Esophagus muscularis mucosa (tissue), 4 donors: ENCODE measurements at regions not wholly inside any gene's neighbourhood (a gene's known extent, or its start where the extent isn't known, plus 50 kb on each side); places are given as distances from the start of the nearest gene placed in this dataset.

Experiments
- DNase-seq: peaks from one replicate; pipeline ENCODE4 v3.0.0-alpha.2; 2017; ENCODE audit errors: extremely low spot score
- H3K27ac ChIP-seq, 4 donors: fragments of 200-600 bp; sonication (generic); replicated peaks in 1 of 4; 1 replicate in 3 of 4; 2 replicates in 1 of 4; pipeline ENCODE4 v1.5.1; 2016 to 2019; ENCODE audit warnings: mild to moderate bottlenecking in 1 of 4
- H3K27me3 ChIP-seq, 4 donors: fragments of 200-600 bp; sonication (generic); one replicate each; pipeline versions ENCODE4 v1.5.1 to v1.6.0; 2016 to 2019
- H3K36me3 ChIP-seq, 4 donors: fragments of 200-600 bp; sonication (generic); one replicate each; pipeline ENCODE4 v1.5.1; 2016 to 2019
- H3K4me1 ChIP-seq, 4 donors: fragments of 200-600 bp; sonication (generic); one replicate each; pipeline ENCODE4 v1.5.1; 2016 to 2019
- H3K4me3 ChIP-seq, 4 donors: fragments of 200-600 bp; sonication (generic); 1 replicate in 2 of 4; 2 replicates in 2 of 4; pipeline ENCODE4 v1.5.1; 2016 to 2019; ENCODE audit warnings: mild to moderate bottlenecking in 4 of 4, moderate library complexity in 1 of 4
- H3K9me3 ChIP-seq, 4 donors: fragments of 200-600 bp; sonication (generic); 1 replicate in 3 of 4; 2 replicates in 1 of 4; pipeline ENCODE4 v1.5.1; 2016 to 2019
- EP300 ChIP-seq: sonication (generic); formaldehyde crosslinking; IDR thresholded peaks from one replicate; pipeline ENCODE4 v1.6.1; 2017; ENCODE audit warnings: antibody characterized with exemption
- POLR2A ChIP-seq: fragments of 450-650 bp; IDR thresholded peaks from one replicate; pipeline ENCODE4 v1.6.1; 2017; ENCODE audit warnings: antibody characterized with exemption, moderate library complexity, mild to moderate bottlenecking, low read depth
- POLR2AphosphoS5 ChIP-seq, 2 donors: sonication (generic); formaldehyde crosslinking; IDR thresholded peaks; one replicate each; pipeline ENCODE4 v1.6.1; 2017; ENCODE audit warnings: antibody characterized with exemption in 2 of 2
- WGBS: methylation state at CpG from one replicate; pipeline ENCODE4 v1.1.5; 2018; 5-methylcytosine and 5-hydroxymethylcytosine counted together
- intact Hi-C: fragments of 100-400 bp; cut with DNase I; formaldehyde crosslinking; loops from one replicate; pipeline ENCODE4 v1.15.1; 2023
- TF ChIP-seq, protein P1 (sequence below), 3 experiments: fragments of 200-600 bp in 2 of 3; fragments of 450-650 bp in 1 of 3; sonication (generic) in 2 of 3; IDR thresholded peaks; one replicate each; pipeline ENCODE4 v1.5.1; 2017 to 2019; ENCODE audit warnings: antibody characterized with exemption in 3 of 3, mild to moderate bottlenecking in 2 of 3, moderate library complexity in 1 of 3

DNA sequence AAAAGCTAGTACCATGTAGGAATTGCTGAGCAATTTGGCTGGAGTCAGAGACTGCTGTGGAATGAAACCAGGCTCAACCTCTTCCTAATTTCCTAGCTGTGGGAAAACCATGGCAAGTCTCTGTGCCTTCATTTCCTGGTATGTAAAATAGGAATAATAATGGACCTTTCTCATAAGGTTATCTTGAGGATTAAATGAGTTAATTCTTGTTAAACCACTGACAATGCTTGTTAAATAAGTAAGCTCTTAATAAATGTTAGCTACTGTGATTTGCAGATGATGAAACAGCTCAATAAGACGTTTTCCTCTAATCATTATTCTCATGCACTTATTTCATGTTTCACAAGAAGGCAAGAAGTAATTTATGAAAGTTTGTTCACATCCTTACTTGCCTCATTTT, 346.7 kb downstream of the RND3 start:
- intact Hi-C loops = no loop called here
- no peak overlapping the region for H3K4me3 ChIP-seq
- H3K27ac ChIP-seq = no peak overlapping the region
- 69% methylated on average over 1 of the region's 1 CpG for WGBS
- DNase-seq = no peak
- no peaks in the 10 kb centered on the region for H3K36me3 ChIP-seq
- no peaks in the 10 kb centered on the region for H3K27me3 ChIP-seq
- TF ChIP-seq POLR2A = no peak
- H3K4me1 ChIP-seq = no peaks in the 10 kb centered on the region
- no peaks in the 10 kb centered on the region for H3K9me3 ChIP-seq

DNA sequence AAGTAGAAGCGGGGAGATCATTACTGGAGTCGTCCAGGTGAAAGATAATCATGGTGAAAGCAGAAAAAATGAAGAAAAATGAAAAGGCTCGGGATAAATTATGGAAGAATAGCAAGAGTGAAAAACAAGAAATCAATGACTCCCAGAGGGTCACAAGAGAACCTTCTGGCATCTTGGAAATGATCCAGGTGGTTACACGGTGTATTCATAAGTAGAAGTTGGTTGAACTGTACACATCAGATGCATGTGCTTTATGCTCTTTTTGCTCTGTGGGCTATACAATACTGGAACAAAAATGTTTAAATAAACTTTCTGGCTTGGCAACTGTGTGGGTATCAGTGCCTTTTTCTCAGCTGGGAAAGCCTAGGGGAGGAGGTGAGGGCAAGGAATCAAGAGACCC, 348.9 kb downstream of the RND3 start:
- H3K36me3 ChIP-seq = no peaks in the 10 kb centered on the region
- intact Hi-C loops = no loop called here
- no peak for DNase-seq
- no peak overlapping the region for H3K27ac ChIP-seq
- WGBS = 87% methylated on average over 4 of the region's 4 CpGs
- no peaks in the 10 kb centered on the region for H3K27me3 ChIP-seq
- TF ChIP-seq POLR2AphosphoS5 (IDR thresholded peaks at IDR 0.05) (no peak), POLR2A (no peak), EP300 (no peak)
- TF ChIP-seq, protein P1, sequence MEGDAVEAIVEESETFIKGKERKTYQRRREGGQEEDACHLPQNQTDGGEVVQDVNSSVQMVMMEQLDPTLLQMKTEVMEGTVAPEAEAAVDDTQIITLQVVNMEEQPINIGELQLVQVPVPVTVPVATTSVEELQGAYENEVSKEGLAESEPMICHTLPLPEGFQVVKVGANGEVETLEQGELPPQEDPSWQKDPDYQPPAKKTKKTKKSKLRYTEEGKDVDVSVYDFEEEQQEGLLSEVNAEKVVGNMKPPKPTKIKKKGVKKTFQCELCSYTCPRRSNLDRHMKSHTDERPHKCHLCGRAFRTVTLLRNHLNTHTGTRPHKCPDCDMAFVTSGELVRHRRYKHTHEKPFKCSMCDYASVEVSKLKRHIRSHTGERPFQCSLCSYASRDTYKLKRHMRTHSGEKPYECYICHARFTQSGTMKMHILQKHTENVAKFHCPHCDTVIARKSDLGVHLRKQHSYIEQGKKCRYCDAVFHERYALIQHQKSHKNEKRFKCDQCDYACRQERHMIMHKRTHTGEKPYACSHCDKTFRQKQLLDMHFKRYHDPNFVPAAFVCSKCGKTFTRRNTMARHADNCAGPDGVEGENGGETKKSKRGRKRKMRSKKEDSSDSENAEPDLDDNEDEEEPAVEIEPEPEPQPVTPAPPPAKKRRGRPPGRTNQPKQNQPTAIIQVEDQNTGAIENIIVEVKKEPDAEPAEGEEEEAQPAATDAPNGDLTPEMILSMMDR (IDR thresholded peaks at IDR 0.05) = no peak
- H3K4me1 ChIP-seq = no peaks in the 10 kb centered on the region
- no peak overlapping the region for H3K4me3 ChIP-seq
- H3K9me3 ChIP-seq = no peaks in the 10 kb centered on the region

DNA sequence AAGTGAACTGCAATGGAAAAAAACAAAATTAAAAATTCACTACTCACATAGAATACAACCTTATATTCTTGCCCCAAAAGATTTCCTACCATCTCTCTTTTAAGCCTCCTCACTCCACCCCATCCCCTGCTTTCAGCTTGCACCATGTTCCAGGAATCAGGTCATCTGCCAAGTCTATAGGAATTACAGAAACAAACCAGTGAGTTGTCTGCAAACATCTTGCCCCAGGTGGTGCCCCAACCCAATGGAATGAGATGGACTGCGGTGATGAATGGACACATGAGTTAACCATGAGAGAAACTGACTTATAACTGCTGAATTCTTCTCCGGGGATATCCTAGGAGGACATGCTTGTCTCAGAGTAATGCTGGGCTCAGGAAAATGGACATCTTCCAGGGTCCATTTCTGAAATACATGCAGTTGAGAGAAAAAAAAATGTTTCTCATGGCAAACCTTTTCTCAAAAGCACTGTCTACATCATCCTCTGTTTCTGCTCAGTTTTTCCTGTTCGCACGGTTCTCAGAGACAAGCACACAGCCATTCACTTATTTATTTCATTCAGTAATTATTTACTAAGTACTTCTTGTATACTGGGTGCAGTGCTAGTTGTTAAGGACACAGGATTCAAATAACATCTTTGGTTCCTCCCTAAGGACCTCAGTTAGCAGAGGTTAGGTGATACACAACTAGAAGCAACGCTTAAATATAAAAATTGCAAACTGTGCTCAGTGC, 350.0 kb downstream of the RND3 start:
- Histone ChIP-seq H3K27ac (no peak overlapping the region), H3K4me3 (no peak overlapping the region), H3K27me3 (no peaks in the 10 kb centered on the region), H3K4me1 (no peaks in the 10 kb centered on the region), H3K9me3 (no peaks in the 10 kb centered on the region), H3K36me3 (no peaks in the 10 kb centered on the region)
- no peak for DNase-seq
- no peak for TF ChIP-seq POLR2A
- TF ChIP-seq, protein P1 (IDR thresholded peaks at IDR 0.05) = no peak
- no peak for TF ChIP-seq EP300
- TF ChIP-seq POLR2AphosphoS5 (IDR thresholded peaks at IDR 0.05) = no peak
- intact Hi-C loops = no loop called here
- WGBS = 91% methylated on average over 5 of the region's 5 CpGs

DNA sequence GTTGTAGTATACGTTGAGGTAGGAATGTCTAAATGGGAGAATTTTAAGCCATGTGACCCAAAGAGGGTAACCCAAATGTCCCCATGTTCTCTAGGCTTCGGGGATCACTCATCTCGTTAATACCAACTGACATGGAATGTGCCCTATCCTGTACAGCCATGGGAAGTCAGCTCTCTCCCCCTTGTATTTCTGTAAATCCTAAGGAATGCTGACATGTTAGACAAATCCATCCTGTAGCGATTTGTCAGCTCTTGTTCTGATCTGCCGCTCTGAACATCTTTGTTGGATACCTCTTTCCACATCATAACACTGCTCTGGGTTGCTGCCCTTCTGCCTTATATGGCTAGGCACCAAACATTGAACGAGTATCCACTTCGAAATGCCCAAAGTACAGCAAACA, 350.6 kb downstream of the RND3 start:
- no peaks in the 10 kb centered on the region for H3K4me1 ChIP-seq
- no peak overlapping the region for H3K27ac ChIP-seq
- intact Hi-C loops = no loop called here
- no peak for DNase-seq
- H3K27me3 ChIP-seq = no peaks in the 10 kb centered on the region
- no peaks in the 10 kb centered on the region for H3K9me3 ChIP-seq
- TF ChIP-seq POLR2A = no peak
- TF ChIP-seq, protein P1 (IDR thresholded peaks at IDR 0.05) = no peak
- WGBS = 88% methylated on average over 6 of the region's 7 CpGs
- H3K36me3 ChIP-seq = no peaks in the 10 kb centered on the region
- H3K4me3 ChIP-seq = no peak overlapping the region

DNA sequence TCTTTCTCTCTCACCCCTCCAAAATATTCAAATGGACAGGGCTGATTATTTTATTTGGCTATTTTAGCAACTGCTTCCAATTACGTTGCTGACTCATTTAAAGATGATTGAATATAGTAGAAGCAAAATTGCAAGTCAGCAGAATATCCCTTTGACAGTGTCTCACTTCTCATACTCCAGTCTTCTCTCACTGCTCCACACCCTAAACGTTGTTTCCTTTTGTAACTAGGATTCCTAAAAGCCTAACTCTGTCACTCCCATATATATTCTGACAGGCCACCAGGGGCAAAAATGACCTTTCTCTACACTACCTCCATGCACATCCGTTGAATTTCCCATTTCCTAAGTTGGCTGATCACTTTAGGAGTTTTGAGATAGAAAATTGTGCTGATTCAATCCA, 351.1 kb downstream of the RND3 start:
- Histone ChIP-seq H3K4me3 (no peak overlapping the region), H3K4me1 (no peaks in the 10 kb centered on the region), H3K27me3 (no peaks in the 10 kb centered on the region), H3K27ac (no peak overlapping the region), H3K36me3 (no peaks in the 10 kb centered on the region), H3K9me3 (no peaks in the 10 kb centered on the region)
- WGBS = 69% methylated on average over 3 of the region's 3 CpGs
- intact Hi-C loops = no loop called here
- DNase-seq = no peak
- TF ChIP-seq EP300 (no peak), POLR2AphosphoS5 (IDR thresholded peaks at IDR 0.05) (no peak), POLR2A (no peak)
- TF ChIP-seq, protein P1 (IDR thresholded peaks at IDR 0.05) = no peak
